ENCODE measurements at regions not wholly inside any gene's neighbourhood (a gene's known extent, or its start where the extent isn't known, plus 50 kb on each side); places are given as distances from the start of the nearest gene placed in this dataset.

- Mint-ChIP-seq H3K9me3 (ENCODE audit: unreplicated experiment) (peaks cover 2% of the 10 kb centered on the region), H3K4me1 (ENCODE audit: low read depth, unreplicated experiment) (no peaks in the 10 kb centered on the region), H3K4me3 (ENCODE audit: unreplicated experiment) (no peak overlapping the region), H3K27me3 (ENCODE audit: unreplicated experiment) (peaks cover 3% of the 10 kb centered on the region), H3K27ac (ENCODE audit: unreplicated experiment) (no peak overlapping the region), H3K36me3 (ENCODE audit: unreplicated experiment) (no peaks in the 10 kb centered on the region)
- TF ChIP-seq, protein P1, sequence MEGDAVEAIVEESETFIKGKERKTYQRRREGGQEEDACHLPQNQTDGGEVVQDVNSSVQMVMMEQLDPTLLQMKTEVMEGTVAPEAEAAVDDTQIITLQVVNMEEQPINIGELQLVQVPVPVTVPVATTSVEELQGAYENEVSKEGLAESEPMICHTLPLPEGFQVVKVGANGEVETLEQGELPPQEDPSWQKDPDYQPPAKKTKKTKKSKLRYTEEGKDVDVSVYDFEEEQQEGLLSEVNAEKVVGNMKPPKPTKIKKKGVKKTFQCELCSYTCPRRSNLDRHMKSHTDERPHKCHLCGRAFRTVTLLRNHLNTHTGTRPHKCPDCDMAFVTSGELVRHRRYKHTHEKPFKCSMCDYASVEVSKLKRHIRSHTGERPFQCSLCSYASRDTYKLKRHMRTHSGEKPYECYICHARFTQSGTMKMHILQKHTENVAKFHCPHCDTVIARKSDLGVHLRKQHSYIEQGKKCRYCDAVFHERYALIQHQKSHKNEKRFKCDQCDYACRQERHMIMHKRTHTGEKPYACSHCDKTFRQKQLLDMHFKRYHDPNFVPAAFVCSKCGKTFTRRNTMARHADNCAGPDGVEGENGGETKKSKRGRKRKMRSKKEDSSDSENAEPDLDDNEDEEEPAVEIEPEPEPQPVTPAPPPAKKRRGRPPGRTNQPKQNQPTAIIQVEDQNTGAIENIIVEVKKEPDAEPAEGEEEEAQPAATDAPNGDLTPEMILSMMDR (IDR thresholded peaks at IDR 0.05; ENCODE audit: partially characterized antibody, unreplicated experiment), result no peak
- DNase-seq, result no peak
Observed at GRCh38 chr14:30290001-30290400, 269.0 kb upstream of the G2E3 start.

- Mint-ChIP-seq H3K4me3 (ENCODE audit: unreplicated experiment) (no peak overlapping the region), H3K9me3 (ENCODE audit: unreplicated experiment) (peaks cover 2% of the 10 kb centered on the region), H3K27me3 (ENCODE audit: unreplicated experiment) (peaks cover 3% of the 10 kb centered on the region), H3K36me3 (ENCODE audit: unreplicated experiment) (no peaks in the 10 kb centered on the region), H3K27ac (ENCODE audit: unreplicated experiment) (no peak overlapping the region), H3K4me1 (ENCODE audit: low read depth, unreplicated experiment) (no peaks in the 10 kb centered on the region)
- TF ChIP-seq, protein P1 (IDR thresholded peaks at IDR 0.05; ENCODE audit: partially characterized antibody, unreplicated experiment), result no peak
- DNase-seq, result no peak
Observed at GRCh38 chr14:30291216-30291615, 267.7 kb upstream of the G2E3 start.

DNA sequence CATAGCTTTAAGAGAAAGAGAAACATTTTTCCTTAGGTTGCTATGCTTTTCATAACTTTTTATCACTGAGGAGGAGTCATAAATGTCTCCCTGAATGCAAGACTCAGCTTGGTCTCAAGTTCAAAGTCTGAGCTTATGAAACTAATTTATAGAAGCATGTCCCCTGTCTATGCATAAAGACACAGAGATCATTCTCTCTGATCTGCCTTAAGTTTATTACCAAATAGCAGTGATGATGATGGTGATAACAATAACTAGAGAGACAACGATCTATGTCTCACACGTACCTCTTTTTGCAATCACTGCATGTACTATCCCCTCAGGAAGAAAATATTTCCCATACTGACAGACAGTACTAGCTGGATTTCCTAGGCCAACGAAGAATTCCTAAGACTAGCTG is 266.4 kb upstream of the G2E3 start:
- Mint-ChIP-seq H3K4me3 (ENCODE audit: unreplicated experiment) (no peak overlapping the region), H3K27ac (ENCODE audit: unreplicated experiment) (no peak overlapping the region), H3K36me3 (ENCODE audit: unreplicated experiment) (no peaks in the 10 kb centered on the region), H3K9me3 (ENCODE audit: unreplicated experiment) (peaks cover 2% of the 10 kb centered on the region), H3K4me1 (ENCODE audit: low read depth, unreplicated experiment) (no peaks in the 10 kb centered on the region), H3K27me3 (ENCODE audit: unreplicated experiment) (no peaks in the 10 kb centered on the region)
- TF ChIP-seq, protein P1 (IDR thresholded peaks at IDR 0.05; ENCODE audit: partially characterized antibody, unreplicated experiment), result no peak
- DNase-seq, result no peak

DNA sequence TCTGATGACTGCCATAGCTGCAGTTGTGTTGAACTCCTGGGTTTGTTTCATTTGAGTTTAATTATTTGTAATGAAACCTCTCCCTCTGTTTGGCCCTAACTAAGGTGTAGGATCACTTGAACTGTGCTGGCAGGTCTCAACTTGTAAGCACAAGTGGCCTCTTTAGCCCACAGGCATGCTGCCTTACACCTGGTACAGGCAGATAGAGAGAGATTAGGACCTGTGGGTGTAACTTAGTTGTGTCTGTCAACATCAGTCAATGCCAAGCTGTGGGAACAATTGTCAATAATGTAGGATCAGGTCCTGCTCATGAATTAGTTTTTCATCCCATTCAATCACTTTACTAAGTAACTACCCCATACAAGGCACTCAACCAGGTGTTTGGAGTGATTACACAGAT is 263.0 kb upstream of the G2E3 start:
- Mint-ChIP-seq H3K27me3 (ENCODE audit: unreplicated experiment) (no peaks in the 10 kb centered on the region), H3K36me3 (ENCODE audit: unreplicated experiment) (no peaks in the 10 kb centered on the region), H3K9me3 (ENCODE audit: unreplicated experiment) (peaks cover 2% of the 10 kb centered on the region), H3K4me3 (ENCODE audit: unreplicated experiment) (no peak overlapping the region), H3K27ac (ENCODE audit: unreplicated experiment) (no peak overlapping the region), H3K4me1 (ENCODE audit: low read depth, unreplicated experiment) (no peaks in the 10 kb centered on the region)
- TF ChIP-seq, protein P1 (IDR thresholded peaks at IDR 0.05; ENCODE audit: partially characterized antibody, unreplicated experiment), result no peak
- no peak for DNase-seq

GRCh38 chr14:30296931-30297405 is 262.0 kb upstream of the G2E3 start:
- Mint-ChIP-seq H3K27me3 (ENCODE audit: unreplicated experiment) (no peaks in the 10 kb centered on the region), H3K9me3 (ENCODE audit: unreplicated experiment) (peaks cover 2% of the 10 kb centered on the region), H3K36me3 (ENCODE audit: unreplicated experiment) (no peaks in the 10 kb centered on the region), H3K4me1 (ENCODE audit: low read depth, unreplicated experiment) (no peaks in the 10 kb centered on the region), H3K4me3 (ENCODE audit: unreplicated experiment) (no peak overlapping the region), H3K27ac (ENCODE audit: unreplicated experiment) (no peak overlapping the region)
- TF ChIP-seq, protein P1 (IDR thresholded peaks at IDR 0.05; ENCODE audit: partially characterized antibody, unreplicated experiment), result no peak
- no peak for DNase-seq

Measured in glutamatergic neuron (in vitro differentiated cells).